ENCODE measurements at regions not wholly inside any gene's neighbourhood (a gene's known extent, or its start where the extent isn't known, plus 50 kb on each side); places are given as distances from the start of the nearest gene placed in this dataset.

- TF ChIP-seq CTCF (tag by site-specific recombination; IDR thresholded peaks at IDR 0.05) (no peak), ZNF510 (tag by site-specific recombination; IDR thresholded peaks at IDR 0.05; ENCODE audit: insufficient replicate concordance) (no peak), ZNF416 (tag by site-specific recombination; IDR thresholded peaks at IDR 0.05) (no peak), ZEB2 (tag by site-specific recombination; IDR thresholded peaks at IDR 0.05) (no peak), ZNF626 (tag by site-specific recombination; IDR thresholded peaks at IDR 0.05) (no peak), YY2 (tag by site-specific recombination; IDR thresholded peaks at IDR 0.05) (no peak), ZNF148 (tag by site-specific recombination; IDR thresholded peaks at IDR 0.05; ENCODE audit: borderline replicate concordance) (no peak), IKZF3 (tag by site-specific recombination; IDR thresholded peaks at IDR 0.05) (no peak), ZNF10 (tag by site-specific recombination; IDR thresholded peaks at IDR 0.05) (no peak), ZNF623 (tag by site-specific recombination; IDR thresholded peaks at IDR 0.05) (no peak), ZNF138 (tag by site-specific recombination; IDR thresholded peaks at IDR 0.05; ENCODE audit: borderline replicate concordance) (no peak)
These were observed 80.1 kb upstream of the NPAS2 start (continued) for GRCh38 chr2:100739735-100740432.

- ChIA-PET CTCF (interaction anchor here (1.5 kb wide), 1 partner anchor 10 kb away, joined by 3 read pairs; no protein-coding TSS in a partner anchor), POLR2A (no interaction called here)
- TF ChIP-seq HOXC10 (CRISPR knock-in tag; IDR thresholded peaks at IDR 0.05): no peak
- TF ChIP-seq ZFP37 (tag by site-specific recombination; IDR thresholded peaks at IDR 0.05): no peak
- TF ChIP-seq ZSCAN18 (tag by site-specific recombination; IDR thresholded peaks at IDR 0.05): no peak
- TF ChIP-seq ZNF174 (tag by site-specific recombination; IDR thresholded peaks at IDR 0.05): no peak
- TF ChIP-seq ZNF645 (tag by site-specific recombination; IDR thresholded peaks at IDR 0.05): no peak
- no peak for TF ChIP-seq ZBTB20 (tag by site-specific recombination; IDR thresholded peaks at IDR 0.05)
- TF ChIP-seq BCL6B (tag by site-specific recombination; IDR thresholded peaks at IDR 0.05): no peak
- no peak for TF ChIP-seq FEZF1 (tag by site-specific recombination; IDR thresholded peaks at IDR 0.05)
- no peak for TF ChIP-seq ZNF138 (tag by site-specific recombination; IDR thresholded peaks at IDR 0.05; ENCODE audit: borderline replicate concordance)
- TF ChIP-seq PRDM1 (tag by site-specific recombination; IDR thresholded peaks at IDR 0.05): no peak
- Histone ChIP-seq H3K4me3 (ENCODE audit: low read depth, low read length) (no peak overlapping the region), H3K36me3 (ENCODE audit: control insufficient read depth in 2 of 2, insufficient read depth in 1 of 2, low read length in 2 of 2) (no peaks in the 10 kb centered on the region), H3K27ac (ENCODE audit: extremely low read depth, low read depth, low read length) (no peak overlapping the region), H3K4me1 (ENCODE audit: control insufficient read depth, insufficient read depth, low read length) (no peaks in the 10 kb centered on the region), H3K9me3 (ENCODE audit: control insufficient read depth, insufficient read depth, low read depth, low read length) (no peaks in the 10 kb centered on the region)
These were observed 78.1 kb upstream of the NPAS2 start for GRCh38 chr2:100741880-100742276.

Data from HEK293 (cell line).